Heart left ventricle (tissue), 16 donors: ENCODE measurements at regions not wholly inside any gene's neighbourhood (a gene's known extent, or its start where the extent isn't known, plus 50 kb on each side); places are given as distances from the start of the nearest gene placed in this dataset.

ENCODE experiments used
- ATAC-seq, 4 donors: fragments of 200-7000 bp; cut with Tn5 transposase; one replicate each; pipeline ENCODE4 v1.9.1; 2020 to 2022; ENCODE audit warnings: moderate library complexity in 4 of 4, mild to moderate bottlenecking in 3 of 4, moderate number of reproducible peaks in 1 of 4
- DNase-seq, 5 donors: peaks; one replicate each; pipeline ENCODE4 v3.0.0-alpha.2; 2020
- H3K27ac ChIP-seq, 12 donors: fragments of 200-600 bp; sonication (generic) in 4 of 12; one replicate each; pipeline versions ENCODE4 v1.5.0 to v1.8.0; 2016 to 2022; ENCODE audit warnings: mild to moderate bottlenecking in 2 of 12
- H3K27me3 ChIP-seq, 9 donors: fragments of 200-600 bp; sonication (generic) in 2 of 9; one replicate each; pipeline versions ENCODE4 v1.5.1 to v1.8.0; 2016 to 2022; ENCODE audit warnings: mild to moderate bottlenecking in 3 of 9
- H3K36me3 ChIP-seq, 9 donors: fragments of 200-600 bp; sonication (generic) in 2 of 9; one replicate each; pipeline versions ENCODE4 v1.5.0 to v1.8.0; 2018 to 2022; ENCODE audit warnings: mild to moderate bottlenecking in 2 of 9
- H3K4me1 ChIP-seq, 12 donors: fragments of 200-600 bp; sonication (generic) in 4 of 12; one replicate each; pipeline versions ENCODE4 v1.5.0 to v1.8.0; 2016 to 2022; ENCODE audit warnings: mild to moderate bottlenecking in 3 of 12
- H3K4me3 ChIP-seq, 12 donors: fragments of 200-600 bp; sonication (generic) in 4 of 12; one replicate each; pipeline versions ENCODE4 v1.5.0 to v1.8.0; 2017 to 2022; ENCODE audit warnings: mild to moderate bottlenecking in 9 of 12, moderate library complexity in 4 of 12
- H3K9me3 ChIP-seq, 12 donors: fragments of 200-600 bp; sonication (generic) in 4 of 12; one replicate each; pipeline versions ENCODE4 v1.5.0 to v1.8.0; 2016 to 2022; ENCODE audit warnings: mild to moderate bottlenecking in 1 of 12
- POLR2A ChIP-seq, 2 donors: fragments of 450-650 bp; IDR thresholded peaks; one replicate each; pipeline ENCODE4 v1.6.1; 2017; ENCODE audit warnings: antibody characterized with exemption in 2 of 2, mild to moderate bottlenecking in 2 of 2, moderate library complexity in 2 of 2
- WGBS, 4 donors: extraction: QIAGEN DNeasy Blood & Tissue Kit in 2 of 4; methylation state at CpG; one replicate each; pipeline versions ENCODE4 v1.1.5 to v1.1.7; 2013 to 2018; 5-methylcytosine and 5-hydroxymethylcytosine counted together
- intact Hi-C, 10 donors: fragments of 100-400 bp; cut with DNase I; formaldehyde crosslinking; loops; one replicate each; pipeline versions ENCODE4 v1.11.1 to v1.14.2; 2022
- TF ChIP-seq, protein P1 (sequence below), 12 donors: fragments of 200-600 bp; sonication (generic) in 4 of 12; IDR thresholded peaks; one replicate each; pipeline versions ENCODE4 v1.5.0 to v1.8.0; 2018 to 2022; ENCODE audit warnings: antibody characterized with exemption in 12 of 12, mild to moderate bottlenecking in 5 of 12
- donor health status: ischemic (EF 13 %, LVEDD 7.1; RV severe dilation, severe dysfunction).
- donor health status: healthy with polysubstance abuse.
- donor health status: DM: no; HTN: yes; CAD: no.
- donor health status: DM: no; HTN: no; CAD: no.
- donor health status: ischemic (EF 25% LVEDD 6.9; RV normal size, moderate dysfunction).
- donor health status: ischemic (EF 25% LVEDD 5.7; RV mildly dilated, moderate dysfunction).
- donor health status: healthy.
- donor health status: DM: yes; HTN: yes; CAD: no.
- donor health status: ischemic (EF 35%, LVEDD 5.7; RV mildly dilated, moderate dysfunction).
- donor health status: nonischemic (EF 11% LVEDD 7.7; RV severe dilation, severe dysfunction).
- donor health status: DM: yes; HTN: yes; CAD: no.
- donor health status: PGD.
- donor health status: ischemic (EF 29% LVEDD 5.4; RV normal size, mild dysfunction).
- donor health status: nonischemic (EF 23%, LVEDD 6.1; RV moderate dilation, normal function).

- Histone ChIP-seq H3K36me3 (no peaks in the 10 kb centered on the region), H3K27me3 (no peaks in the 10 kb centered on the region), H3K27ac (no peak overlapping the region), H3K9me3 (no peaks in the 10 kb centered on the region), H3K4me3 (no peak overlapping the region), H3K4me1 (no peaks in the 10 kb centered on the region)
- no peak for TF ChIP-seq POLR2A (IDR thresholded peaks at IDR 0.05)
- TF ChIP-seq, protein P1, sequence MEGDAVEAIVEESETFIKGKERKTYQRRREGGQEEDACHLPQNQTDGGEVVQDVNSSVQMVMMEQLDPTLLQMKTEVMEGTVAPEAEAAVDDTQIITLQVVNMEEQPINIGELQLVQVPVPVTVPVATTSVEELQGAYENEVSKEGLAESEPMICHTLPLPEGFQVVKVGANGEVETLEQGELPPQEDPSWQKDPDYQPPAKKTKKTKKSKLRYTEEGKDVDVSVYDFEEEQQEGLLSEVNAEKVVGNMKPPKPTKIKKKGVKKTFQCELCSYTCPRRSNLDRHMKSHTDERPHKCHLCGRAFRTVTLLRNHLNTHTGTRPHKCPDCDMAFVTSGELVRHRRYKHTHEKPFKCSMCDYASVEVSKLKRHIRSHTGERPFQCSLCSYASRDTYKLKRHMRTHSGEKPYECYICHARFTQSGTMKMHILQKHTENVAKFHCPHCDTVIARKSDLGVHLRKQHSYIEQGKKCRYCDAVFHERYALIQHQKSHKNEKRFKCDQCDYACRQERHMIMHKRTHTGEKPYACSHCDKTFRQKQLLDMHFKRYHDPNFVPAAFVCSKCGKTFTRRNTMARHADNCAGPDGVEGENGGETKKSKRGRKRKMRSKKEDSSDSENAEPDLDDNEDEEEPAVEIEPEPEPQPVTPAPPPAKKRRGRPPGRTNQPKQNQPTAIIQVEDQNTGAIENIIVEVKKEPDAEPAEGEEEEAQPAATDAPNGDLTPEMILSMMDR (IDR thresholded peaks at IDR 0.05), result no peak
- ATAC-seq (no peak), DNase-seq (no peak)
- intact Hi-C loops, result no loop called here
Measured at GRCh38 chr2:52345082-52345481, 1313.2 kb upstream of the NRXN1 start.

DNA sequence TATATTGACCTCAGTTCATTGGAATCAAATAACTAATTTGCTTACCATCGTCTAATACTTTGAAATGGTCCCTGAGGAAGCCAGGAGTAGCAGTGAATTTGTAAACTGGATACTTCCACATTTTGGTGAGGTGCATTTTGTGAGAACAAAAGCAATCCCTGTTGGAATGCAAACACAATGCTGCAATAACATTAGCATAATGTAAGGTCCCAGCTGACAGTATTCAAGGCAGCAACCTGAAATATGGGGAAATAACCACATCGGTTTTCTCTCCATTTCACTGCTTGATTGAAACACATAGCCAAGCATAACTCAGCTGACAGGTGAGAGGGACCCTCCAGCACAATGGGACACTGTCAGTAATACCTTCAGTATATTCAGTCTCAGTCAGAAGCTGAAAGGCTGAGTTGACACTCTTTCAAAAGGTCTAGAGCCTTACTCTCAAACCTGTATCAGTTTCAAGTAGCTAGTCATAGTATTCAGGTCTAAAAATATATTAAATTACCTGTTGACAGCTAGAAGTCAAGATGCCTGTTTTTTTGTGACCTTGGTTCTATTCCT is 1311.9 kb upstream of the NRXN1 start:
- DNase-seq (no peak), ATAC-seq (no peak)
- no peaks in the 10 kb centered on the region for H3K36me3 ChIP-seq
- intact Hi-C loops, result no loop called here
- WGBS, 4 donors, result 71 to 83% (median 76%) methylated on average over 2 of the region's 2 CpGs
- no peak overlapping the region for H3K27ac ChIP-seq
- no peaks in the 10 kb centered on the region for H3K9me3 ChIP-seq
- H3K4me3 ChIP-seq, result no peak overlapping the region
- no peaks in the 10 kb centered on the region for H3K27me3 ChIP-seq
- TF ChIP-seq, protein P1 (IDR thresholded peaks at IDR 0.05), result no peak
- no peak for TF ChIP-seq POLR2A (IDR thresholded peaks at IDR 0.05)
- H3K4me1 ChIP-seq, result no peaks in the 10 kb centered on the region

- DNase-seq (no peak), ATAC-seq (no peak)
- 88 to 92% (median 89%) methylated on average over 1 of the region's 1 CpG for WGBS, 4 donors
- H3K36me3 ChIP-seq, result no peaks in the 10 kb centered on the region
- no peak overlapping the region for H3K27ac ChIP-seq
- H3K27me3 ChIP-seq, result no peaks in the 10 kb centered on the region
- H3K4me3 ChIP-seq, result no peak overlapping the region
- intact Hi-C loops, result no loop called here
- no peaks in the 10 kb centered on the region for H3K9me3 ChIP-seq
- TF ChIP-seq POLR2A (IDR thresholded peaks at IDR 0.05), result no peak
- no peaks in the 10 kb centered on the region for H3K4me1 ChIP-seq
Measured at GRCh38 chr2:52343010-52343409, 1311.1 kb upstream of the NRXN1 start.

DNA sequence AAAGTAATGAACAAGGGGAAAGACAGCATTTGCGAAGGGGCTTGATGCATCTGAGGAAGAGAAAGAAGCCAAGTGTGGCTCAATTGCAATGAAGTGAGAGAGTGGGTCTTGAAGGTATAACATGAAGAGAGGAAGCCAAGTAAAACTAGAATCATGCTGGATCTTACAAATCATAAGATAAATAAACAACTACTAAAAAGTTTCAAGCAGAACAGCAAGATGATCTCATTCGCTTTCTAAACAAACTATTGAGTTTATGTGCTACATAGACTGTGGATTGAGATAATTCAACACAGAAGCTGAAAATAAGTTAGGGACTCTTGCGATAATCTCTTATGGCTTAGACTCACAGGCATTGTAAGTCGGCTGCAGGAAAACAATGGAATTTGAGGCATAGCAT is 1310.5 kb upstream of the NRXN1 start:
- Histone ChIP-seq H3K27ac (no peak overlapping the region), H3K4me1 (no peaks in the 10 kb centered on the region), H3K4me3 (no peak overlapping the region), H3K36me3 (no peaks in the 10 kb centered on the region), H3K9me3 (no peaks in the 10 kb centered on the region), H3K27me3 (no peaks in the 10 kb centered on the region)
- no peak for ATAC-seq
- no peak for DNase-seq
- no peak for TF ChIP-seq POLR2A (IDR thresholded peaks at IDR 0.05)
- TF ChIP-seq, protein P1 (IDR thresholded peaks at IDR 0.05), result no peak
- intact Hi-C loops, result no loop called here
- WGBS, 4 donors, result 85 to 92% (median 87%) methylated on average over 4 of the region's 4 CpGs

DNA sequence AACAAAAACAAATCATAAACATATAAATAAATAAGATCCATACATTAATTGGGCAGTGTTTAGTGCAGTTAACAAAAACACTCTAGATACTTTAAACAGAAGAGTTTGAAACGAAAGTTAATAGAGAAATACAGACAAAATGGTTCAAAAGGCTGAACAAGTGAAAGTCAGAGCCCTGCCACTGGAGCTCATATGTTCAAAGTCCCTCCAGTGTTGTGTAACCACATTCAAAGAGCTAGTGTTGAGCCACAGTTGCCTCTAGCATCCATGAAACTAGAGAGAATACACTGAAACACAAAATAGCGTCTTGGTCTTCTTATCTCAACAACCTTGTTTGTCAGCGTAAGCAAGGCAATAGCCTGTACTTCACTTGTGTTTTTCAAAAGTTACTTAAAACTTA is 1309.8 kb upstream of the NRXN1 start:
- Histone ChIP-seq H3K36me3 (no peaks in the 10 kb centered on the region), H3K9me3 (no peaks in the 10 kb centered on the region), H3K4me1 (no peaks in the 10 kb centered on the region), H3K4me3 (no peak overlapping the region), H3K27ac (no peak overlapping the region), H3K27me3 (no peaks in the 10 kb centered on the region)
- DNase-seq (no peak), ATAC-seq (no peak)
- intact Hi-C loops, result no loop called here
- WGBS, 4 donors, result 79 to 88% (median 85%) methylated on average over 3 of the region's 3 CpGs
- no peak for TF ChIP-seq POLR2A (IDR thresholded peaks at IDR 0.05)
- TF ChIP-seq, protein P1 (IDR thresholded peaks at IDR 0.05), result no peak
